Body of pancreas (tissue), 4 donors: ENCODE measurements at regions not wholly inside any gene's neighbourhood (a gene's known extent, or its start where the extent isn't known, plus 50 kb on each side); places are given as distances from the start of the nearest gene placed in this dataset.

Experiments used
- POLR2A ChIP-seq, 3 donors: fragments of 450-650 bp; IDR thresholded peaks; one replicate each; pipeline ENCODE4 v1.6.1; 2016; ENCODE audit warnings: antibody characterized with exemption in 3 of 3, mild to moderate bottlenecking in 2 of 3
- TF ChIP-seq, protein P1 (sequence below), 7 experiments: fragments of 450-650 bp in 4 of 7; fragments of 200-600 bp in 3 of 7; sonication (generic) in 3 of 7; IDR thresholded peaks; one replicate each; pipeline ENCODE4 v1.5.1; 2016 to 2019; ENCODE audit warnings: antibody characterized with exemption in 7 of 7

- TF ChIP-seq, protein P1, sequence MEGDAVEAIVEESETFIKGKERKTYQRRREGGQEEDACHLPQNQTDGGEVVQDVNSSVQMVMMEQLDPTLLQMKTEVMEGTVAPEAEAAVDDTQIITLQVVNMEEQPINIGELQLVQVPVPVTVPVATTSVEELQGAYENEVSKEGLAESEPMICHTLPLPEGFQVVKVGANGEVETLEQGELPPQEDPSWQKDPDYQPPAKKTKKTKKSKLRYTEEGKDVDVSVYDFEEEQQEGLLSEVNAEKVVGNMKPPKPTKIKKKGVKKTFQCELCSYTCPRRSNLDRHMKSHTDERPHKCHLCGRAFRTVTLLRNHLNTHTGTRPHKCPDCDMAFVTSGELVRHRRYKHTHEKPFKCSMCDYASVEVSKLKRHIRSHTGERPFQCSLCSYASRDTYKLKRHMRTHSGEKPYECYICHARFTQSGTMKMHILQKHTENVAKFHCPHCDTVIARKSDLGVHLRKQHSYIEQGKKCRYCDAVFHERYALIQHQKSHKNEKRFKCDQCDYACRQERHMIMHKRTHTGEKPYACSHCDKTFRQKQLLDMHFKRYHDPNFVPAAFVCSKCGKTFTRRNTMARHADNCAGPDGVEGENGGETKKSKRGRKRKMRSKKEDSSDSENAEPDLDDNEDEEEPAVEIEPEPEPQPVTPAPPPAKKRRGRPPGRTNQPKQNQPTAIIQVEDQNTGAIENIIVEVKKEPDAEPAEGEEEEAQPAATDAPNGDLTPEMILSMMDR (IDR thresholded peaks at IDR 0.05), result no peak
- no peak for TF ChIP-seq POLR2A (IDR thresholded peaks at IDR 0.05)
Measured at GRCh38 chr3:67077656-67078055, 79.5 kb downstream of the KBTBD8 start.
